AG04449 (cell line): ENCODE measurements at regions not wholly inside any gene's neighbourhood (a gene's known extent, or its start where the extent isn't known, plus 50 kb on each side); places are given as distances from the start of the nearest gene placed in this dataset.

Source experiments
- CTCF ChIA-PET: fragments of 350-600 bp; formaldehyde crosslinking; extraction: SDS; loops from one replicate; lab custom pipeline; 2021; ENCODE audit warnings: antibody characterized with exemption; lab: Yijun Ruan, JAX
- POLR2A ChIA-PET: fragments of 400-600, 350-600 bp; formaldehyde crosslinking; extraction: SDS; loops from one replicate; lab custom pipeline; 2020; ENCODE audit warnings: antibody characterized with exemption, inconsistent platforms; lab: Yijun Ruan, JAX
- DNase-seq: peaks from one replicate; pipeline ENCODE4 v3.0.0-alpha.2; 2010; ENCODE audit warnings: low read depth, low spot score
- H3K4me3 ChIP-seq: 2 replicates; pipeline ENCODE4 v1.5.1; 2011; ENCODE audit warnings: low read depth, mild to moderate bottlenecking, control low read depth, low read length
- CTCF ChIP-seq: IDR thresholded peaks from one replicate; pipeline ENCODE4 v1.5.1; 2011; ENCODE audit warnings: mild to moderate bottlenecking, moderate library complexity, low read length, control low read depth, inconsistent platforms; ENCODE audit not compliant: insufficient read depth; ENCODE audit errors: missing control alignments

- no peak for TF ChIP-seq CTCF
- no peak overlapping the region for H3K4me3 ChIP-seq
- DNase-seq, result no peak
- ChIA-PET POLR2A (no interaction called here), CTCF (no interaction called here)
Measured at GRCh38 chr5:175591293-175591692, 66.6 kb upstream of the HRH2 start.

GRCh38 chr5:175593794-175594193 is 64.1 kb upstream of the HRH2 start:
- no peak for TF ChIP-seq CTCF
- no peak for DNase-seq
- CTCF ChIA-PET, result no interaction called here
- no peak overlapping the region for H3K4me3 ChIP-seq
- POLR2A ChIA-PET, result no interaction called here

- ChIA-PET CTCF (no interaction called here), POLR2A (no interaction called here)
Measured at GRCh38 chr5:175595905-175596304, 62.0 kb upstream of the HRH2 start.

GRCh38 chr5:175596761-175597189 is 61.1 kb upstream of the HRH2 start:
- TF ChIP-seq CTCF, result no peak
- CTCF ChIA-PET, result no interaction called here
- POLR2A ChIA-PET, result no interaction called here
- H3K4me3 ChIP-seq, result no peak overlapping the region
- no peak for DNase-seq

More at GRCh38 chr5:175595905-175596304, 62.0 kb upstream of the HRH2 start:
- H3K4me3 ChIP-seq, result no peak overlapping the region
- DNase-seq, result no peak
- TF ChIP-seq CTCF, result no peak

- H3K4me3 ChIP-seq, result no peak overlapping the region
- DNase-seq, result no peak
- no peak for TF ChIP-seq CTCF
- ChIA-PET CTCF (no interaction called here), POLR2A (no interaction called here)
Measured at GRCh38 chr5:175597718-175598117, 60.2 kb upstream of the HRH2 start.

- no peak overlapping the region for H3K4me3 ChIP-seq
- ChIA-PET POLR2A (no interaction called here), CTCF (no interaction called here)
- DNase-seq, result no peak
- no peak for TF ChIP-seq CTCF
Measured at GRCh38 chr5:175598774-175599173, 59.1 kb upstream of the HRH2 start.
